GM12878 (cell line): ENCODE measurements at regions not wholly inside any gene's neighbourhood (a gene's known extent, or its start where the extent isn't known, plus 50 kb on each side); places are given as distances from the start of the nearest gene placed in this dataset.

ENCODE experiments used
- ATAC-seq: fragments of 200-7000 bp; cut with Tn5 transposase; 3 replicates; pipeline ENCODE4 v1.9.1; 2020; ENCODE audit warnings: mild to moderate bottlenecking, moderate library complexity
- BruUV-seq: library from RNA; stranded (reverse); fragments of 400-500 nt; replicated peaks from 2 replicates; lab custom pipeline; 2021; lab: Mats Ljungman, UMichigan
- CTCF ChIA-PET: fragments of 300-600 bp; sonication (Branson Sonifier 250); formaldehyde crosslinking; extraction: SDS; loops from one replicate; lab custom pipeline; 2021; ENCODE audit warnings: inconsistent platforms; lab: Yijun Ruan, JAX
- POLR2A ChIA-PET: fragments of 350-600 bp; formaldehyde crosslinking; extraction: SDS; loops from one replicate; lab custom pipeline; 2021; ENCODE audit warnings: inconsistent platforms; lab: Charles Lee
- RAD21 ChIA-PET: fragments of 300-600 bp; sonication (Branson Sonifier 250); formaldehyde crosslinking; loops from one replicate; lab custom pipeline; 2023; ENCODE audit warnings: antibody characterized with exemption; ENCODE audit not compliant: unreplicated experiment; lab: Charles Lee
- SMC1A ChIA-PET: fragments of 300-600 bp; sonication (Branson Sonifier 250); formaldehyde crosslinking; loops from one replicate; lab custom pipeline; 2023; ENCODE audit not compliant: unreplicated experiment, uncharacterized antibody; lab: Charles Lee
- DNase-seq: peaks from one replicate; pipeline ENCODE4 v3.0.0-alpha.2; 2011; ENCODE audit warnings: low read depth, low spot score
- FAIRE-seq: peaks from 3 replicates; lab custom pipeline; 2011; peaks lifted over from hg19 to GRCh38; lab: Jason Lieb, UNC
- H2AFZ ChIP-seq: 2 replicates; pipeline ENCODE4 v1.6.0; 2011; ENCODE audit warnings: low read depth, low read length, control low read depth; ENCODE audit not compliant: control insufficient read depth
- H3K27ac ChIP-seq: 2 replicates; pipeline ENCODE4 v1.5.1; 2011; ENCODE audit warnings: control low read depth; ENCODE audit not compliant: control insufficient read depth, insufficient read depth
- H3K27me3 ChIP-seq, 2 experiments: replicated peaks in 1 of 2; 2 replicates each; pipeline versions ENCODE4 v1.6.0 to v1.6.1; 2011; ENCODE audit warnings: low read length in 1 of 2; ENCODE audit not compliant: control insufficient read depth in 2 of 2, insufficient read depth in 2 of 2
- H3K36me3 ChIP-seq, 2 experiments: 2 replicates each; pipeline ENCODE4 v1.5.1; 2011; ENCODE audit warnings: low read length in 1 of 2; ENCODE audit not compliant: control insufficient read depth in 2 of 2, insufficient read depth in 2 of 2
- H3K4me1 ChIP-seq: 2 replicates; pipeline ENCODE4 v1.6.1; 2011; ENCODE audit warnings: mild to moderate bottlenecking, low read length, moderate library complexity, mixed read lengths; ENCODE audit not compliant: control insufficient read depth, insufficient read depth
- H3K4me2 ChIP-seq: 2 replicates; pipeline ENCODE4 v1.6.0; 2011; ENCODE audit warnings: control low read depth; ENCODE audit not compliant: control insufficient read depth, insufficient read depth
- H3K4me3 ChIP-seq: fragments of 200-600 bp; sonication (generic); 2 replicates; pipeline ENCODE4 v1.5.1; 2016
- H3K79me2 ChIP-seq: 2 replicates; pipeline ENCODE4 v1.6.0; 2011; ENCODE audit warnings: low read length; ENCODE audit not compliant: control insufficient read depth, insufficient read depth
- H3K9ac ChIP-seq: 2 replicates; pipeline ENCODE4 v1.8.0; 2011; ENCODE audit warnings: low read length, control low read depth, mixed read lengths; ENCODE audit not compliant: control insufficient read depth, insufficient read depth
- H3K9me3 ChIP-seq: replicated peaks from 3 replicates; pipeline ENCODE4 v1.5.1; 2011; ENCODE audit warnings: mild to moderate bottlenecking, low read length; ENCODE audit not compliant: control insufficient read depth, insufficient read depth
- H4K20me1 ChIP-seq: 2 replicates; pipeline ENCODE4 v1.6.0; 2011; ENCODE audit not compliant: control insufficient read depth, insufficient read depth
- NFIC ChIP-seq: IDR thresholded peaks from 2 replicates; pipeline ENCODE4 v1.6.1; 2012; ENCODE audit warnings: low read depth, mild to moderate bottlenecking, inconsistent platforms, low read length, moderate library complexity
- NFXL1 ChIP-seq: fragments of 450-650 bp; IDR thresholded peaks from 2 replicates; pipeline ENCODE4 v1.6.1; 2017; ENCODE audit warnings: antibody characterized with exemption, mild to moderate bottlenecking, borderline replicate concordance
- NR2F1 ChIP-seq: fragments of 450-650 bp; conservative IDR thresholded peaks from 2 replicates; pipeline ENCODE4 v1.6.1; 2017; ENCODE audit warnings: mild to moderate bottlenecking
- RELA ChIP-seq: fragments of 450-650 bp; IDR thresholded peaks from 2 replicates; pipeline ENCODE4 v1.8.0; 2014; ENCODE audit warnings: borderline replicate concordance; ENCODE audit not compliant: partially characterized antibody
- USF1 ChIP-seq: IDR thresholded peaks from 2 replicates; pipeline ENCODE4 v1.6.1; 2011; ENCODE audit warnings: borderline replicate concordance, low read depth, mild to moderate bottlenecking, moderate library complexity, mixed read lengths, low read length; ENCODE audit not compliant: insufficient read depth; ENCODE audit errors: extremely low read length
- WGBS: methylation state at CpG from one replicate; pipeline ENCODE4 v1.1.6; 2016; ENCODE audit warnings: low lambda C conversion rate; ENCODE audit not compliant: insufficient replicate concordance, insufficient coverage; ENCODE audit errors: missing lambda C conversion rate; 5-methylcytosine and 5-hydroxymethylcytosine counted together
- in situ Hi-C: fragments of 300-500 bp; cut with MboI; formaldehyde crosslinking; loops from 9 replicates; pipeline ENCODE4 v1.14.3; 2018; ENCODE audit warnings: mixed read lengths
- intact Hi-C: fragments of 100-400 bp; cut with micrococcal nuclease; formaldehyde crosslinking; loops from one replicate; pipeline ENCODE4 v1.14.2; 2022; ENCODE audit not compliant: unreplicated experiment

GRCh38 chr5:56422076-56422762, 189.1 kb upstream of the ANKRD55 start:
- POLR2A ChIA-PET: interaction anchor here (0.7 kb wide), 1 partner anchor 220 kb away, joined by 6 read pairs; no protein-coding TSS in a partner anchor
- H3K79me2 ChIP-seq: no peaks in the 10 kb centered on the region
- ATAC-seq: no peak
- intact Hi-C loops: no loop called here
- TF ChIP-seq NFIC (no peak), RELA (no peak), NFXL1 (no peak), NR2F1 (no peak), USF1 (no peak)
- TF ChIP-seq, all 136 proteins: peak for 0
- DNase-seq: no peak
- Histone ChIP-seq H3K4me1 (no peaks in the 10 kb centered on the region), H3K36me3 (no peaks in the 10 kb centered on the region), H3K27ac (no peak overlapping the region), H3K4me3 (no peak overlapping the region), H3K4me2 (no peak overlapping the region), H3K27me3 (no peaks in the 10 kb centered on the region), H2AFZ (no peak overlapping the region), H3K9ac (no peak overlapping the region), H4K20me1 (no peaks in the 10 kb centered on the region), H3K9me3 (peaks cover 5% of the 10 kb centered on the region)
- ChIA-PET RAD21 (no interaction called here), CTCF (no interaction called here), SMC1A (interaction anchor here (0.6 to 1.1 kb wide), 2 partner anchors 8 to 92 kb away, joined by 3 read pairs; no protein-coding TSS in a partner anchor)
- in situ Hi-C loops: no loop called here
- 44% methylated on average over 5 of the region's 5 CpGs for WGBS
- no peak for FAIRE-seq
- no TSS peak for BruUV-seq
